ENCODE measurements at regions not wholly inside any gene's neighbourhood (a gene's known extent, or its start where the extent isn't known, plus 50 kb on each side); places are given as distances from the start of the nearest gene placed in this dataset.

- ATAC-seq (ENCODE audit: low read depth) (no peak), DNase-seq (no peak)
- no peaks in the 10 kb centered on the region for H3K4me1 Mint-ChIP-seq
- CTCF ChIA-PET, result no interaction called here
- no peak overlapping the region for H3K4me3 Mint-ChIP-seq
- intact Hi-C loops (cut with micrococcal nuclease), result no loop called here
- peaks cover 16% of the 10 kb centered on the region for H3K9me3 Mint-ChIP-seq
- no peaks in the 10 kb centered on the region for H3K27me3 Mint-ChIP-seq
- TF ChIP-seq CTCF (IDR thresholded peaks at IDR 0.05), result no peak
- POLR2A ChIA-PET, result no interaction called here
- no peak overlapping the region for H3K27ac Mint-ChIP-seq
- H3K36me3 Mint-ChIP-seq (ENCODE audit: low read depth), result no peaks in the 10 kb centered on the region
Measured at GRCh38 chr5:25849270-25849669, 1189.1 kb downstream of the CDH9 start.

- Mint-ChIP-seq H3K9me3 (peaks cover 2% of the 10 kb centered on the region), H3K27ac (no peak overlapping the region), H3K27me3 (no peaks in the 10 kb centered on the region), H3K4me3 (no peak overlapping the region), H3K4me1 (no peaks in the 10 kb centered on the region), H3K36me3 (ENCODE audit: low read depth) (no peaks in the 10 kb centered on the region)
- ChIA-PET POLR2A (no interaction called here), CTCF (no interaction called here)
- intact Hi-C loops (cut with micrococcal nuclease), result no loop called here
- TF ChIP-seq CTCF (IDR thresholded peaks at IDR 0.05), result no peak
- ATAC-seq (ENCODE audit: low read depth) (no peak), DNase-seq (no peak)
Measured at GRCh38 chr5:25823330-25823873, 1178.6 kb upstream of the CDH10 start.

Data from activated B cell treated with CpG ODN at 0.5 μM for 24 hours (primary cell).